Prostate gland (tissue), 2 donors: ENCODE measurements at regions not wholly inside any gene's neighbourhood (a gene's known extent, or its start where the extent isn't known, plus 50 kb on each side); places are given as distances from the start of the nearest gene placed in this dataset.

ENCODE experiments used
- POLR2A ChIP-seq: fragments of 450-650 bp; IDR thresholded peaks from one replicate; pipeline ENCODE4 v1.6.1; 2016; ENCODE audit warnings: antibody characterized with exemption, mild to moderate bottlenecking
- TF ChIP-seq, protein P1 (sequence below), 4 experiments: fragments of 200-600 bp in 2 of 4; fragments of 450-650 bp in 2 of 4; sonication (generic) in 2 of 4; IDR thresholded peaks; 1 replicate in 3 of 4; 2 replicates in 1 of 4; pipeline ENCODE4 v1.5.1; 2016 to 2019; ENCODE audit warnings: antibody characterized with exemption in 4 of 4, mild to moderate bottlenecking in 2 of 4, moderate library complexity in 2 of 4

DNA sequence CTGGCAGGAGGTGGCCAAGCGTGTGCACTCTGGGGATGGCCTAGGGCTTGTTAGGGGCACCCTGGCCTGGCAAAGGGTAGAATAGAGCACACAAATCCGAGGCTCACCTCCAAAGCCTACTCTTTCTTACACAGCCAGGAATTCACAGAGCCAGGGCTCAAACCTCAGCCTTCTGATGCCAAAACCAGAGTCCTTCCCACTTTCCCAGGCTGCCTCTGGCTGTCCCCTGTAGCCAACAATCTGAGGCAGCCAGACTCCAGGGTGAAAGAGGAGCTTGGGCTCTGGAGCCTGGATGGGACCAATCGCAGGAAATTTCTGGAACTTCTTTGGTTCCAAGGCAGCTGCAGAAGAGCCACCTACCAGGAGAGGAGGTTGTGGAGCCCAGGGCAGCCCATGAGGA, 127.9 kb downstream of the COPRS start:
- TF ChIP-seq, protein P1, sequence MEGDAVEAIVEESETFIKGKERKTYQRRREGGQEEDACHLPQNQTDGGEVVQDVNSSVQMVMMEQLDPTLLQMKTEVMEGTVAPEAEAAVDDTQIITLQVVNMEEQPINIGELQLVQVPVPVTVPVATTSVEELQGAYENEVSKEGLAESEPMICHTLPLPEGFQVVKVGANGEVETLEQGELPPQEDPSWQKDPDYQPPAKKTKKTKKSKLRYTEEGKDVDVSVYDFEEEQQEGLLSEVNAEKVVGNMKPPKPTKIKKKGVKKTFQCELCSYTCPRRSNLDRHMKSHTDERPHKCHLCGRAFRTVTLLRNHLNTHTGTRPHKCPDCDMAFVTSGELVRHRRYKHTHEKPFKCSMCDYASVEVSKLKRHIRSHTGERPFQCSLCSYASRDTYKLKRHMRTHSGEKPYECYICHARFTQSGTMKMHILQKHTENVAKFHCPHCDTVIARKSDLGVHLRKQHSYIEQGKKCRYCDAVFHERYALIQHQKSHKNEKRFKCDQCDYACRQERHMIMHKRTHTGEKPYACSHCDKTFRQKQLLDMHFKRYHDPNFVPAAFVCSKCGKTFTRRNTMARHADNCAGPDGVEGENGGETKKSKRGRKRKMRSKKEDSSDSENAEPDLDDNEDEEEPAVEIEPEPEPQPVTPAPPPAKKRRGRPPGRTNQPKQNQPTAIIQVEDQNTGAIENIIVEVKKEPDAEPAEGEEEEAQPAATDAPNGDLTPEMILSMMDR (IDR thresholded peaks at IDR 0.05), result no peak
- TF ChIP-seq POLR2A, result no peak
